ENCODE measurements at regions not wholly inside any gene's neighbourhood (a gene's known extent, or its start where the extent isn't known, plus 50 kb on each side); places are given as distances from the start of the nearest gene placed in this dataset.

- Histone ChIP-seq H3K27ac (ENCODE audit: low read depth, low read length) (no peak overlapping the region), H3K4me1 (ENCODE audit: insufficient read depth, low read length) (no peaks in the 10 kb centered on the region), H3K9me3 (ENCODE audit: control insufficient read depth in 1 of 2, low read length in 2 of 2) (no peaks in the 10 kb centered on the region), H3K27me3 (ENCODE audit: insufficient read depth, low read length) (no peaks in the 10 kb centered on the region), H3K36me3 (ENCODE audit: insufficient read depth, low read length) (no peaks in the 10 kb centered on the region), H3K4me3 (ENCODE audit: low read length in 2 of 2) (no peak overlapping the region)
- no peak overlapping the region for H3K4me3 Mint-ChIP-seq
- no peak overlapping the region for H3K27ac Mint-ChIP-seq
- POLR2A ChIA-PET (ENCODE audit: partially characterized antibody) = no interaction called here
- no peaks in the 10 kb centered on the region for H3K9me3 Mint-ChIP-seq
- no peaks in the 10 kb centered on the region for H3K36me3 Mint-ChIP-seq
- H3K27me3 Mint-ChIP-seq = peaks cover 1 to 2% of the 10 kb centered on the region in 2 donors
- CTCF ChIA-PET (ENCODE audit: partially characterized antibody) = no interaction called here
- DNase-seq = no peak
- intact Hi-C loops (cut with micrococcal nuclease) = no loop called here
- no peaks in the 10 kb centered on the region for H3K4me1 Mint-ChIP-seq
These were observed 113.7 kb upstream of the DPYD start for GRCh38 chr1:98034505-98034904.

- peaks cover 0 to 2% of the 10 kb centered on the region in 2 donors for H3K27me3 Mint-ChIP-seq
- Histone ChIP-seq H3K27ac (ENCODE audit: low read depth, low read length) (no peak overlapping the region), H3K36me3 (ENCODE audit: insufficient read depth, low read length) (no peaks in the 10 kb centered on the region), H3K27me3 (ENCODE audit: insufficient read depth, low read length) (no peaks in the 10 kb centered on the region), H3K9me3 (ENCODE audit: control insufficient read depth in 1 of 2, low read length in 2 of 2) (no peaks in the 10 kb centered on the region), H3K4me1 (ENCODE audit: insufficient read depth, low read length) (no peaks in the 10 kb centered on the region), H3K4me3 (ENCODE audit: low read length in 2 of 2) (no peak overlapping the region)
- CTCF ChIA-PET (ENCODE audit: partially characterized antibody) = no interaction called here
- H3K36me3 Mint-ChIP-seq = no peaks in the 10 kb centered on the region
- H3K4me3 Mint-ChIP-seq = no peak overlapping the region
- no peak overlapping the region for H3K27ac Mint-ChIP-seq
- POLR2A ChIA-PET (ENCODE audit: partially characterized antibody) = no interaction called here
- H3K9me3 Mint-ChIP-seq = no peaks in the 10 kb centered on the region
- intact Hi-C loops (cut with micrococcal nuclease) = no loop called here
- no peak for DNase-seq
- peaks cover 0 to 1% (median under 1%) of the 10 kb centered on the region in 4 donors for H3K4me1 Mint-ChIP-seq
These were observed 112.1 kb upstream of the DPYD start for GRCh38 chr1:98032958-98033357.

- ChIA-PET POLR2A (ENCODE audit: partially characterized antibody) (no interaction called here), CTCF (ENCODE audit: partially characterized antibody) (interaction anchor here (1.4 kb wide), 1 partner anchor 17 kb away, joined by 3 read pairs; no protein-coding TSS in a partner anchor)
- intact Hi-C loops (cut with micrococcal nuclease) = no loop called here
- peaks cover 0 to 1% (median under 1%) of the 10 kb centered on the region in 4 donors for H3K4me1 Mint-ChIP-seq
- no peaks in the 10 kb centered on the region for H3K36me3 Mint-ChIP-seq
- Histone ChIP-seq H3K27me3 (ENCODE audit: insufficient read depth, low read length) (no peaks in the 10 kb centered on the region), H3K27ac (ENCODE audit: low read depth, low read length) (no peak overlapping the region), H3K4me3 (ENCODE audit: low read length in 2 of 2) (no peak overlapping the region), H3K4me1 (ENCODE audit: insufficient read depth, low read length) (no peaks in the 10 kb centered on the region), H3K36me3 (ENCODE audit: insufficient read depth, low read length) (no peaks in the 10 kb centered on the region), H3K9me3 (ENCODE audit: control insufficient read depth in 1 of 2, low read length in 2 of 2) (no peaks in the 10 kb centered on the region)
- no peak overlapping the region for H3K27ac Mint-ChIP-seq
- no peak for DNase-seq
- no peaks in the 10 kb centered on the region for H3K9me3 Mint-ChIP-seq
- H3K27me3 Mint-ChIP-seq = peaks cover 0 to 2% of the 10 kb centered on the region in 2 donors
- no peak overlapping the region for H3K4me3 Mint-ChIP-seq
These were observed 110.1 kb upstream of the DPYD start for GRCh38 chr1:98030976-98031375.

- no peaks in the 10 kb centered on the region for H3K9me3 Mint-ChIP-seq
- no peak overlapping the region for H3K4me3 Mint-ChIP-seq
- no peak overlapping the region for H3K27ac Mint-ChIP-seq
- Histone ChIP-seq H3K27ac (ENCODE audit: low read depth, low read length) (no peak overlapping the region), H3K4me1 (ENCODE audit: insufficient read depth, low read length) (no peaks in the 10 kb centered on the region), H3K27me3 (ENCODE audit: insufficient read depth, low read length) (no peaks in the 10 kb centered on the region), H3K36me3 (ENCODE audit: insufficient read depth, low read length) (no peaks in the 10 kb centered on the region), H3K4me3 (ENCODE audit: low read length in 2 of 2) (no peak overlapping the region), H3K9me3 (ENCODE audit: control insufficient read depth in 1 of 2, low read length in 2 of 2) (no peaks in the 10 kb centered on the region)
- no peak for DNase-seq
- CTCF ChIA-PET (ENCODE audit: partially characterized antibody) = no interaction called here
- intact Hi-C loops (cut with micrococcal nuclease) = no loop called here
- POLR2A ChIA-PET (ENCODE audit: partially characterized antibody) = no interaction called here
- no peaks in the 10 kb centered on the region for H3K36me3 Mint-ChIP-seq
- H3K4me1 Mint-ChIP-seq = peaks cover 0 to 1% (median under 1%) of the 10 kb centered on the region in 4 donors
- peaks cover 0 to 2% of the 10 kb centered on the region in 2 donors for H3K27me3 Mint-ChIP-seq
These were observed 109.6 kb upstream of the DPYD start for GRCh38 chr1:98030483-98030882.

- Mint-ChIP-seq H3K4me3 (no peak overlapping the region), H3K27ac (no peak overlapping the region), H3K27me3 (peaks cover 0 to 2% of the 10 kb centered on the region in 2 donors), H3K4me1 (peaks cover 0 to 1% (median under 1%) of the 10 kb centered on the region in 4 donors), H3K9me3 (no peaks in the 10 kb centered on the region), H3K36me3 (no peaks in the 10 kb centered on the region)
- ChIA-PET POLR2A (ENCODE audit: partially characterized antibody) (no interaction called here), CTCF (ENCODE audit: partially characterized antibody) (no interaction called here)
- Histone ChIP-seq H3K36me3 (ENCODE audit: insufficient read depth, low read length) (no peaks in the 10 kb centered on the region), H3K4me1 (ENCODE audit: insufficient read depth, low read length) (no peaks in the 10 kb centered on the region), H3K27me3 (ENCODE audit: insufficient read depth, low read length) (no peaks in the 10 kb centered on the region), H3K4me3 (ENCODE audit: low read length in 2 of 2) (no peak overlapping the region), H3K27ac (ENCODE audit: low read depth, low read length) (no peak overlapping the region), H3K9me3 (ENCODE audit: control insufficient read depth in 1 of 2, low read length in 2 of 2) (no peaks in the 10 kb centered on the region)
- DNase-seq = no peak
- intact Hi-C loops (cut with micrococcal nuclease) = no loop called here
These were observed 108.0 kb upstream of the DPYD start for GRCh38 chr1:98028800-98029199.

GRCh38 chr1:98027103-98027705, 106.4 kb upstream of the DPYD start:
- Mint-ChIP-seq H3K36me3 (no peaks in the 10 kb centered on the region), H3K4me3 (no peak overlapping the region), H3K27ac (no peak overlapping the region), H3K9me3 (no peaks in the 10 kb centered on the region), H3K27me3 (peaks cover 0 to 2% of the 10 kb centered on the region in 2 donors), H3K4me1 (peaks cover 0 to 1% (median under 1%) of the 10 kb centered on the region in 4 donors)
- Histone ChIP-seq H3K27me3 (ENCODE audit: insufficient read depth, low read length) (no peaks in the 10 kb centered on the region), H3K9me3 (ENCODE audit: control insufficient read depth in 1 of 2, low read length in 2 of 2) (no peaks in the 10 kb centered on the region), H3K27ac (ENCODE audit: low read depth, low read length) (no peak overlapping the region), H3K4me3 (ENCODE audit: low read length in 2 of 2) (no peak overlapping the region), H3K4me1 (ENCODE audit: insufficient read depth, low read length) (no peaks in the 10 kb centered on the region), H3K36me3 (ENCODE audit: insufficient read depth, low read length) (no peaks in the 10 kb centered on the region)
- ChIA-PET CTCF (ENCODE audit: partially characterized antibody) (no interaction called here), POLR2A (ENCODE audit: partially characterized antibody) (no interaction called here)
- no peak for DNase-seq
- intact Hi-C loops (cut with micrococcal nuclease) = no loop called here

- Histone ChIP-seq H3K36me3 (ENCODE audit: insufficient read depth, low read length) (no peaks in the 10 kb centered on the region), H3K9me3 (ENCODE audit: control insufficient read depth in 1 of 2, low read length in 2 of 2) (no peaks in the 10 kb centered on the region), H3K27me3 (ENCODE audit: insufficient read depth, low read length) (no peaks in the 10 kb centered on the region), H3K27ac (ENCODE audit: low read depth, low read length) (no peak overlapping the region), H3K4me1 (ENCODE audit: insufficient read depth, low read length) (no peaks in the 10 kb centered on the region), H3K4me3 (ENCODE audit: low read length in 2 of 2) (no peak overlapping the region)
- Mint-ChIP-seq H3K27ac (no peak overlapping the region), H3K4me1 (peaks cover 0 to 1% (median under 1%) of the 10 kb centered on the region in 4 donors), H3K4me3 (no peak overlapping the region), H3K36me3 (no peaks in the 10 kb centered on the region), H3K27me3 (peaks cover 0 to 2% of the 10 kb centered on the region in 2 donors), H3K9me3 (peaks cover 0 to 3% (median 0%) of the 10 kb centered on the region in 8 donors)
- POLR2A ChIA-PET (ENCODE audit: partially characterized antibody) = no interaction called here
- no peak for DNase-seq
- CTCF ChIA-PET (ENCODE audit: partially characterized antibody) = no interaction called here
- intact Hi-C loops (cut with micrococcal nuclease) = no loop called here
These were observed 105.0 kb upstream of the DPYD start for GRCh38 chr1:98025858-98026257.

GRCh38 chr1:98021126-98021525, 100.3 kb upstream of the DPYD start:
- Histone ChIP-seq H3K27me3 (ENCODE audit: insufficient read depth, low read length) (no peaks in the 10 kb centered on the region), H3K9me3 (ENCODE audit: control insufficient read depth in 1 of 2, low read length in 2 of 2) (no peaks in the 10 kb centered on the region), H3K27ac (ENCODE audit: low read depth, low read length) (no peak overlapping the region), H3K4me3 (ENCODE audit: low read length in 2 of 2) (no peak overlapping the region), H3K36me3 (ENCODE audit: insufficient read depth, low read length) (no peaks in the 10 kb centered on the region), H3K4me1 (ENCODE audit: insufficient read depth, low read length) (no peaks in the 10 kb centered on the region)
- no peak for DNase-seq
- ChIA-PET CTCF (ENCODE audit: partially characterized antibody) (no interaction called here), POLR2A (ENCODE audit: partially characterized antibody) (no interaction called here)
- intact Hi-C loops (cut with micrococcal nuclease) = no loop called here
- Mint-ChIP-seq H3K27ac (no peak overlapping the region), H3K4me3 (no peak overlapping the region), H3K4me1 (no peaks in the 10 kb centered on the region), H3K9me3 (peaks cover 0 to 3% (median 0%) of the 10 kb centered on the region in 8 donors), H3K27me3 (peaks cover 2 to 3% of the 10 kb centered on the region in 2 donors), H3K36me3 (no peaks in the 10 kb centered on the region)

All from CD4-positive, alpha-beta memory T cell (primary cell).